Islet of Langerhans (tissue), 1 donor: ENCODE measurements at regions not wholly inside any gene's neighbourhood (a gene's known extent, or its start where the extent isn't known, plus 50 kb on each side); places are given as distances from the start of the nearest gene placed in this dataset.
"Not testable (repeated sequence)": the region's sequence is repeated elsewhere in the genome, so short reads cannot be mapped to it uniquely, and the experiment has no call there.

Experiments used
- FAIRE-seq: peaks from one replicate; lab custom pipeline; 2011; peaks lifted over from hg19 to GRCh38; lab: Jason Lieb, UNC

GRCh38 chrX:74179990-74180389 lies 124.0 kb upstream of the ZCCHC13 start:
- no peak for FAIRE-seq

- FAIRE-seq: no peak
Measured at GRCh38 chrX:74179499-74179898, 124.5 kb upstream of the ZCCHC13 start.

DNA sequence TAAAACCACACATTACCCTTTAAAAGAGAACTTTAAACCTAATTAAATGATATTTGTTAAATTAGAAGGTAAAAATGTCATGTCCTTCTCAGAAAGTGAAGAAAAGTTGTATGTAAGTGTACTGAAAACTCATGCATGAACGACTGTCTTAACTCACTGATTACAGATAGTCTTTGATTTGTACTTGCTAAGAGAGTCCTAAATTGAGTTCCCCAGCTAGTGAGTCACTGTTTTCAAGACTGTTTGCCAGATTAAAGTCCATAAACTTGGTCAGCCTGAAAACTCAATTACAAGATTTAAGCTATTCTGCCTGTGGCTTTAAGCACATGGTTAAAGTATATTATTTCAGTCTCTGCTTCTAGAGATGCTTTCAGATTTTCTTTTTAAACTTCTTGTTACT lies 124.9 kb upstream of the ZCCHC13 start:
- FAIRE-seq: no peak

GRCh38 chrX:74178536-74178935 lies 125.4 kb upstream of the ZCCHC13 start:
- FAIRE-seq: no peak

- FAIRE-seq: no peak
Measured at GRCh38 chrX:74171465-74171864, 132.5 kb upstream of the ZCCHC13 start.

DNA sequence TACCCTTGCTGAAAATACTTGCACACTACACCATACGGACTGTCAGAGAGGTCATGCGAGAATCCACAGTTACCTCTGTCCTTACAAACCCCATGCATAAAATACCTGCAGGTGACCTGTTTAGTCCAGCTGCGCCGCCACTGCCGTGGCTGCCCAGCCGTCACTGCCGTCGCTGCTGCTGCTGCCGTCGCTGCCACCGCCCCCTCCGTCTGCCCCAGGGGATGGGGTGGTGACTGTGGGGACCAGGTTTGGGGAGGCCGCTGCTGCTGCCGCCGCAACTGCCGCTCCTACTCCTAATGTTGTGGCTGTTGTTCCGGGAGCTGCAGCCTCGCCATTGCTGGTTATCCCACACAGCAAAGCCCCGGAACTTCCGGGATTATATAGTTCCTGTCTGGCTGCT lies 141.8 kb upstream of the ZCCHC13 start:
- FAIRE-seq: no peak

DNA sequence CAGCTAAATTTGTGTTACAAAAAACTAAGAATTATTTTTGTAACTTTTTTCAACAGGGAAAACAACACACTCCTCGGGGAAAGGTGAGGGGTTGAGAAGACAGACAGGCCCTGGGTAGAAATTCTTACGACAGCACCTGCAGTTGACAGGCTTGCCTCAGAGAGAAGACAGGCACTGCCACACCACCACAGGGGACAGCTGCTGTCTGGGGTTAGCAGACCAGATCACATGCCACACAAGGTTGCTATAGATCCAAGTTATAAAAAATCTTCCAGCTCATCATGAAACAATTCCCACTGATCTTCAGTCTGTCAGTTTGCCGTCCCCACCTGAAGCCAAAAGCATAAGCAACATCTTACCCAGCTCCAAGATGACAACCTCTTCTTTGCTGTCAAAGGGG lies 143.2 kb upstream of the ZCCHC13 start:
- FAIRE-seq: no peak

GRCh38 chrX:74160358-74160757 lies 143.6 kb upstream of the ZCCHC13 start:
- FAIRE-seq: no peak

- no peak for FAIRE-seq
Measured at GRCh38 chrX:74147439-74147838, 156.5 kb upstream of the ZCCHC13 start.

GRCh38 chrX:74138943-74139342 lies 165.0 kb upstream of the ZCCHC13 start:
- no peak for FAIRE-seq

GRCh38 chrX:74133156-74133796 lies 170.7 kb upstream of the ZCCHC13 start:
- no peak for FAIRE-seq

DNA sequence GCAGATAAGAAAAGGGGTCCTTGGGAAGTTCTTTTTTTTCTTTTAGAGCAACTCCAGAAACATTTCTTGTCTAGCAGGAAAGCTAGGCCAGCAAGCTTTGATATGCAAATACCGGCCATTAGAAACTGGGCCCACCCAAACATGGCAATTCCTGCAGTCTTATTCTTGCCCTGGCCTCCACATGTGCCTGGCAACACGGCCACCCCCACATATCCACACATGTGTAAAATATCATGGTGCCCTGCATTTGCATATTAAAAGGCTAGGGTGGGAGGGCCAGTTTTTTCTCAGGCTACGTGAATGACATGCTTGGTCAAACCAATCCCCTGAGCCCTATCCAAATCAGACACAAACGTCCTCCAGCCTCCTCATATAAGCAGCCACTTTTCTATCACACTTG lies 171.7 kb upstream of the ZCCHC13 start:
- no peak for FAIRE-seq

- FAIRE-seq: no peak
Measured at GRCh38 chrX:74119016-74119910, 184.7 kb upstream of the ZCCHC13 start.

GRCh38 chrX:74117962-74118902 lies 185.7 kb upstream of the ZCCHC13 start:
- FAIRE-seq: no peak

DNA sequence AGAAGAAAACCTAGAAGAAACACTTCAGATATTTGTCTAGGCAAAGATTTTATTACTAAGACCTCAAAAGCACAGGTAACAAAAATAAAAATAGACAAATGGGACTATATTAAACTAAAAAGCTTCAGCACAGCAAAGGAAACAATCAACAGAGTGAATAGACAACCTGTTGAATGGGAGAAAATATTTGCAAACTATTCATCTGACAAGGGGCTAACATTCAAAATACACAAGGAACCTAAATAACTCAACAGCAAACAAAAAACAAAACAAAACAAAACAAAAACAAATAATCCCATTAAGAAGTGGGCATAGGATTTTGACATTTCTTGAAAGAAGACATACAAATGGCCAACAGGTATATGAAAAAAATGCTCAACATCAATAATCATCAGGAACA lies 192.7 kb upstream of the ZCCHC13 start:
- peak; percentile 97 for FAIRE-seq

DNA sequence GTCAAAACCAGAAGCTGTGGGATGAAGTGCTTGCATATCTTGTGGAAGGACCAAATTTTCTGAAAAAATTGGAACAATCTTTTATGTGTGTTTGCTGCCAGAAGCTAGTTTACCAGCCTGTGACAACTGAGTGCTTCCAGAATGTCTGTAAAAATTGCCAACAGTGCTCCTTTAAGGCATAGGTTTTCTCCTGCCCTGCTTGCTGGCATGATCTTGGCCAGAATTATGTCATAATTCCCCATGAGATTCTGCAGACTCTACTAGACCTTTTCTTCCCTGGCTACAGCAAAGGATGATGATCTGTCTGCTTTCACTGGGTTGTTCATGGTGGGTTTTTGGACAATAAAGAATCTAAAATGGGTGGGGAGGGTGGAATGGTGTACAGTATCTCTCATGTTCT lies 196.3 kb upstream of the ZCCHC13 start:
- no peak for FAIRE-seq

- no peak for FAIRE-seq
Measured at GRCh38 chrX:74104356-74105015, 199.5 kb upstream of the ZCCHC13 start.

DNA sequence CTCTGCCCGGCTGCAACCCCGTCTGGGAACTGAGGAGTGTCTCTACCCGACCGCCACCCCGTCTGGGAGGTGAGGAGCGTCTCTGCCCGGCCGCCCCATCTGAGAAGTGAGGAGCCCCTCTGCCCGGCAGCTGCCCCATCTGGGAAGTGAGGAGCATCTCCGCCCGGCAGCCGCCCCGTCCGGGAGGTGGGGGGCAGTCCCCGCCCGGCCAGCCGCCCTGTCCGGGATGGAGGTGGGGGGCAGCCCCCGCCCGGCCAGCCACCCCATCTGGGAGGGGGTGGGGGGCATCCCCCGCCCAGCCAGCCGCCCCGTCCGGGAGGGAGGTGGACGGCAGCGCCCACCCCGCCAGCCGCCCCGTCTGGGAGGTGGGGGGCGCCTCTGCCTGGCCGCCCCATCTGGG lies 205.6 kb upstream of the ZCCHC13 start:
- not testable (repeated sequence) for FAIRE-seq

GRCh38 chrX:74090049-74090448 lies 213.9 kb upstream of the ZCCHC13 start:
- no peak for FAIRE-seq

GRCh38 chrX:74085642-74086236 lies 218.2 kb upstream of the ZCCHC13 start:
- no peak for FAIRE-seq

- FAIRE-seq: no peak
Measured at GRCh38 chrX:74080165-74080564, 223.8 kb upstream of the ZCCHC13 start.
